Inflammatory macrophage treated with lipopolysaccharide for 1 hour (primary cell): ENCODE measurements at regions not wholly inside any gene's neighbourhood (a gene's known extent, or its start where the extent isn't known, plus 50 kb on each side); places are given as distances from the start of the nearest gene placed in this dataset.
"Not testable (repeated sequence)": the region's sequence is repeated elsewhere in the genome, so short reads cannot be mapped to it uniquely, and the experiment has no call there.

Experiments used
- DNase-seq, 2 donors: peaks; one replicate each; pipeline ENCODE4 v3.0.0-alpha.2; 2020 to 2022

DNA sequence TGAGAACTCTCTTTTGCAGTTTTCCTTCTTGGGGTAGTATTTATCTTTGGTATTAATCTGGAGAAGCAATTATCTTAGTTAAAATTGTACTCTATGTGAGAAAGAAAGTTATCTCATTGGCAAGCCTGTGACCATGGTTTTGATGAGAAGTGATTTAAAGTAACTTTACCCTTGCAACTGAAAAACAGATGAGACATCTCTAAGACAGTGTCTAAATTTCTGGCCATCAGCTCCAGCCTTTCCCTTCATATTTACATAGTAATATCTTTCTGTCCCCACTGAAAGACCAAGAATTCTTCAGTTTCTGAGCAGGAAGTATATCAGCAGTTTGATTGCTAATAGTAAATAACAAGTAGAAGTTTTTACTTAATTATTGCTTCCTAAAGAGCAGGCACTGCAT is 386.1 kb upstream of the SYNCRIP start:
- no peak for DNase-seq

DNA sequence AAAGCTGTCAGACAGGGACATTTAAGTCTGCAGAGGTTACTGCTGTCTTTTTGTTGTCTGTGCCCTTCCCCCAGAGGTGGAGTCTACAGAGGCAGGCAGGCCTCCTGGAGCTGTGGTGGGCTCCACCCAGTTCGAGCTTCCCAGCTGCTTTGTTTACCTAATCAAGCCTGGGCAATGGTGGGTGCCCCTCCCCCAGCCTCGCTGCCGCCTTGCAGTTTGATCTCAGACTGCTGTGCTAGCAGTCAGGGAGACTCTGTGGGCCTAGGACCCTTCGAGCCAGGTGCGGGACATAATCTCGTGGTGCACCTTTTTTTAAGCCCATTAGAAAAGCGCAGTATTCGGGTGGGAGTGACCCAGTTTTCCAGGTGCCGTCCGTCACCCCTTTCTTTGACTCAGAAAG is 384.2 kb upstream of the SYNCRIP start:
- DNase-seq, result not testable (repeated sequence)

DNA sequence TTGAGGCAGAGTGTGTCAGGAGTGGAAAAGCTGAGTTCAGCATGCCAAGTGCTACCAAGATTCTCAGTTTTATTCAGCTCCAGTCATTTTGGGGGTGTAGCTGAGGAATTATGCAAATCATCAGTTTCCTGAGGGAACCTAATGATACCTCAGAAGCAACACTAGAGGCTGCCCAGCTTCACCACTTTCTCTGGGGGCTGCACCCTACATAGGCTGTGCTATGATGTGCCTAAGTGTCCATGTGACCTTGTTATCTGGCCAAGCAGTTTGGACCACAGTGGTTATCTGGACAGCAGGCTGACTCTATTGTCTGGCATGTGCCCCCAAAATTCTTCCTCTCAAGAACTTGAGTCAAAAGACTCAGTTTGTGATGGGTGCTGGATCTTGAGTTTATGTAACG is 374.6 kb upstream of the SYNCRIP start:
- DNase-seq, result no peak

DNA sequence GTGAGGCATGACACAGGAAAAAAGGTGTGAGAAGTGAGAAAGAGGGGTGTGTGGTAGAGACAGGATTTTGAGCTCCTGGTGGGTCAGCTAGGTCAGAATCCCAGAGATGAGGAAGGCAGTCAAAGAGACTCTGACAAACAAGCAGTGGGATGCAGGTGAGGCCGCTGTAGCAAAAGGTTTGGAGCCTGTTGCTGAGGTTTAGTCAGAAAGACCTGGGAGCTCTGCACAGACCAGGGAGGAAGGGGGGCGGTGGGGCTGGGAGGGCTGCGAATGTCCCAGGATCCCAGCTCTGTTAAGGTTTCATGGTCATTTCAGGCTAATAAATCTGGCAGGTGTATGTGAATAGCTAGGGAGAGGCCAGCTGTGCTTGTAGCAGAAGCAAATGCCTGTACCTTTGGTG is 373.9 kb upstream of the SYNCRIP start:
- DNase-seq, result no peak

DNA sequence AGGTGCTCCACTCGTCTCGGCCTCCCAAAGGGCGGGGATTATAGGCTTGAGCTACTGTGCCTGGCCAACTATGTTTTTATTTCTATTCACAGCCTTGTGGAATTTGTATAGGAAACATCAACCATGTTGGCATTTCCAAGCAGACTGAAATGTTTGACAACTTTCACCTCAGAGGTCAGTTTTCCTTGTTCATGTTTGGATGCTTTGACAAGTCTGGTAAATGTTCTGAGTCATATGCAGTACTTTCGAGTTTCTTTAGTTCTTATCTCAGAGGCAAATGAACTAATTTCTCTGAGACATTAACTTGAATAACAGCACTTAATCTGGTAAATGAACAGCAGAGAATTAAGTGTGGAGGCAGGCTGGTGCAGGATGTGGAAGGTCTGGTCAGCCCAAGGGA is 373.4 kb upstream of the SYNCRIP start:
- no peak for DNase-seq

DNA sequence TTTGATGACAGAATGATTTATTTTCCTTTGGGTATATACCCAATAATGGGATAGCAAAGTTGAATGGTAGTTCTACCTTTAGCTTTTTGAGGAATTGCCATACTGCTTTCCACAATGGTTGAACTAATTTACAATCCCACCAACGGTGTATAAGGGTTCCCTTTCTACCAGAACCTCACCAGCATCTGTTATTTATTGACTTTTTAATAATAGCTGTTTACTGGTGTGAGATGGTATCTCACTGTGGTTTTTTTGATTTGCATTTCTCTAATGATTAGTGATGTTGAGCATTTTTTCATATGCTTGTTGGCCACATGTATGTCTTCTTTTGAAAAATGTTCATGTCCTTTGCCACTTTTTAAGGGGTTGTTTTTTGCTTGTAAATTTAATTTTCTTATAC is 370.3 kb upstream of the SYNCRIP start:
- DNase-seq, result not testable (repeated sequence)

DNA sequence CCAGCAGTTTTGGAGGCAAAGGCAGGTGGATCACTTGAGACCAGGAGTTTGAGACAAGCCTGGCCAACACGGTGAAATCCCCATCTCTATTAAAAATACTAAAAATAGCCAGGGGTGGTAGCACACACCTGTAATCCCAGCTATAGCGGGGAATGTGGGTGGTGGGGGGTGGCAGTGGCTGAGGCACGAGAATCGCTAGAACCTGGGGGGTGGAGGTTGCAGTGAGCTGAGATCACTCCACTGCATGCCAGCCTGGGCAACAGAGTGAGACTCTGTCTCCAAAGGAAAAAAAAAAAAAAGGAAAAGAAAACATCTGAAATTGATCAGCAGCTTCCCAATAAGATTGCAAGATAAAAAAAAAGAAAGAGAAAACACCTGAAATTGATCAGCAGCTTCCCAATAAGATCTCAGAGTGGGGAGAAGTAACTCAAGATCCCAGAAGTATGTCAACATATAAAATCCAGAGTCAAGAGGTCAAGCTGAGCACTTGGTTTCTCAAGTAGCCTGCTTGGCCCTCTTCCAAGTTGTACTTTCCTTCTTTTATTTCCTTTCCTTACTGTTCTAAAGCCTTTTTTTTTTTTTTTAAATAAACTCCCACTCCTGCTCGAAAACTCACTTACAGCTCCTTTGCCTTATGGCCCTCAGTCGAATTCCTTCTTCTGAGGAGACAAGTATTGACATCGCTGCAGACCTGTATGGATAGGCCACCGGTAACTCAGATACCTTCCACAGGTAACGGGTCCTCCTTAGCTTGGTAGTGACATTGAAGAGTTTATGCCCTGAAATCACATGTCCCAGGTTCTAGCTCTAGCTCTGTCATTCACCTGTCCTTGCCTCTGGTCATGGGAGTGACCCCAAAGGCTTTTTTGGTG is 368.5 kb upstream of the SYNCRIP start:
- DNase-seq, result no peak

DNA sequence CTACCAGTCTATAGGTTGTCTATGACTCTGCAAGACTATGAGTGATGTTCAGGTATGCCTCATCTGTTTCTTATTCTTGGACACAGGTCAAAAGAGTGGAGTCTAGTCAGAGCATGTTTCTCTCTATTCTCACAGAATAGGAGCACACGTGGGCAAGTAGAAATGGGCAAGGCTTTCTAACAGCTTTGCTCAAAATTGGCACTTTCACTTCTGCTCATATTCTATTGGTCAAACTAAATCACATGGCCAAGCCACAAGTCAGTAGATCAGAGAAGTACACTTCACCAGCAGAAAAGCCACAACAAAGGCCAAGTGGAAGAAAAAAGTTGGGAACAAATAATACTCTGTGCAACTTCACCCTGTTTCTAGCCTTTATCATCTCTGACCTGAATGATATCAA is 354.5 kb upstream of the SYNCRIP start:
- DNase-seq, result no peak

DNA sequence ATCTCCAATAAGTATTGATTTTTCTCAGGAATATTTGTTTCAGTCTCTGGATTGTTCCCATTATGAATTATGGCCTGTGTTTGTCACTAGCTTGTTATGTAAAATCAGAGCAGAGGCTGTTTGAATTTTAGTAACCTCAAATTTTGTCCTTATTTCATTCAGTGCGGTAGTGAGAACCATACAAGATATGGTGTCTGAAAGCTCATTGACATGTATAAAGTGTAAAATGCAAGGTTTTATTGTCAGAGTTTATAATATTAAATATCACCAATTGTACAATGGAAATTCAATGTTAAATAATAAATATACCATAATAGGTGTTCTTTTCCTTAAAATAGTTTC is 353.3 kb upstream of the SYNCRIP start:
- DNase-seq, result no peak

DNA sequence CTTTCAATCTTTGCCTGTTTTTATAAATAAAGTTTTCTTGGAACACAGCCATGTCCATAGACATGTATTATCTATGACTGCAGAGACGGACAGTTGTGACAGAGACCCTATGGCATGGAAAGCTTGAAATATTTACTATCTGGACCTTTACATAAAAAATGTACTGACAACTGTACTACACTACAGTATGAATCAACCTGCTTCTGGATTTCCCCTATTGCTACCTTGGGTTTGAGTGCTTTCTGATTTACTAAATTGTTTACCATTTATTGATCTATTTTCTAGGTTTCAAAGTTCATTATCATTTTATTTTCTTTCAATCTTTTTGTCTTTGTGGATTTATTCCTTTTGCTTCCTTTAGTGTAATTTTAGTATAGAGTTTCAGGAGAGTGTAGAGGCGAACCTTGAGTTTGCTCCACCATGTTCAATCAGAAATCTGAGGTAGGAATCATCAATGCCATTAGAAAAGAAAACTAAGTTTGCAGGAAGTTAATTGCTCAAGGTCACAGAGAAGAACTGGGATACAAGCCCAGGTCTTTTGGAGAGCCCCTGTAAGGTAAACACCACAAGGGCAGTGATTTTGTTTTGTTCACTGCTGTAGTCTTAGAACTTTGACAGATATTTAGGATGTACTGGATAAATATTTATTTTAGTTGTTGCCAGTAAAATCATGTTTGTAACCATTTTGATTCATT is 352.8 kb upstream of the SYNCRIP start:
- DNase-seq, result no peak

DNA sequence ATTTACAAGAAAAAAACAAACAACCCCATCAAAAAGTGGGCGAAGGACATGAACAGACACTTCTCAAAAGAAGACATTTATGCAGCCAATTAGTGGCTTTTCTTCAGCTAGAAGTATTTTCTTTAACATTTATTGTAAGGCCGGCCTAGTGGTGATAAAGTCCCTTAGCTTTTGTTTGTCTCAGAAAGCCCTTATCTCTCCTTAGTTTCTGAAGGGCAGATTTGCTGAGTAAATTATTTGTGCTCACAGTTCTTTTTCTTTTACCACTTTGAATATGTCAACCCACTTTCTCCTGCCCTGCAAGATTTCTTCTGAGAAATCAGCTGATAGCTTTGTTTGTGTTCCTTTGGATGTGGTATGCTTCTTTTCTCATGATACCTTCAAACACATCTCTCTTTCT is 344.0 kb upstream of the SYNCRIP start:
- no peak for DNase-seq

DNA sequence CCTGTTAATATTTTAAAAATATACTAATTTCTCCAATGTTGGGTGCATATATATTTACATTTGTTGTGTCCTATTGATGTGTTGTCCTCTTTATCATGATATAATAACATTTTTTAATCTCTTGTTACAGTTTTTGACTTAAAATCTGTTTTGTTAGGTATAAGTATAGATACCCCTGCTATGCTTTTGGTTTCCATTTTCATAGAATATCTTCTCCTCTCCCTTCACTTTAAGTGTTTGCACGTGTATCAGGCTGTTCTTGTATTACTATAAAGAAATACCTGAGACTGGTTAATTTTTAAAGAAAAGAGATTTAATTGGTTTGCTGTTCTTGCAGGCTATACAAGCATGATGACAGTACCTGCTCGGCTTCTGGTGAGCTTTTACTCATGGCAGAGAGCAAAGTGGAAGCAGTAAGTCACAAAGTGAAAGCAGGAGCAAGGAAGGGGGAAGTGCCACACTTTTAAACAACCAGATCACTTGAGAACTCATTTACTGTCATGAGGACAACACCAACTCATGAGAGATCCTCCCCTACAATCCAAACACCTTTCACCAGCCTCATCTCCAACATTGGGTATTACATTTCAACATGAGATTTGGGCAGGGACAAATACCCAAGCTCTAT is 340.5 kb upstream of the SYNCRIP start:
- DNase-seq, result no peak

DNA sequence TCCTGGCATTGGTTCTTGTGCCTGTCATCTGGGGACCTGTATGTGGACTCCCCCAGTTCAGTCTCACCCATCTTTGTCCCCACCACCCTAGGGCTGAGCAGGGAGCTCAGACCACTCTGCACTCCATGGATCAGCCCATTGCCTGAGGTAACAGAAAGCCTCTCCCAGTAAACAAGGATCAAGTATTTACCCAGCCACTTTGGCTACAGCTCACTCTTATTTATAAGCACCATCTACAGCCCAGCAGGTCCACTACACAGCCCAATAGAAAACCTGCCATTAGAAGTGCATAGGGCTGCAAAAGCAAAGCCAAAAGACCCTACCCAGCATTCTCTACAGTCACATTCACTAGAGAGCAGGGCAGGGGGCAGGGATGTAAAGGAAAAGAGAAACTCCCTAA is 335.0 kb upstream of the SYNCRIP start:
- no peak for DNase-seq

DNA sequence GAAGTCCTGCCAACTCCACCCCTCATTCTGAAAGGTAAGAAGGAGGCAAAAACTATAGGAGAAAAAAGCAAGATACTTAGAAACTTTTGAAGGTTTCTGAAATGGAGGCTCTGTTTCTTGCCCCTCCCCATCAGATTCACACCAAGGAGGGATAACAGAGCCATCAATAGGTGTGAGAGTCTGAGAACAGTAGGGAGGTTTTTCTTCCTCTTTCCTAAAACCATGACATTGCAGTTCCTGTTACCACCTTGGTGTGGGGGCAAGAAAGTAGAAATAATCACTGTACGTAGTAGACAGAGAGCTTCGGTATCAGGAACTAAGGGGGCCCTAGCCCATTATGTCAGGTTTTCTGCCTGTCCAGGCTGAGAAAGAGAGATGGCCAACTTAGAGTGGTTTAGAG is 333.3 kb upstream of the SYNCRIP start:
- DNase-seq, result no peak

DNA sequence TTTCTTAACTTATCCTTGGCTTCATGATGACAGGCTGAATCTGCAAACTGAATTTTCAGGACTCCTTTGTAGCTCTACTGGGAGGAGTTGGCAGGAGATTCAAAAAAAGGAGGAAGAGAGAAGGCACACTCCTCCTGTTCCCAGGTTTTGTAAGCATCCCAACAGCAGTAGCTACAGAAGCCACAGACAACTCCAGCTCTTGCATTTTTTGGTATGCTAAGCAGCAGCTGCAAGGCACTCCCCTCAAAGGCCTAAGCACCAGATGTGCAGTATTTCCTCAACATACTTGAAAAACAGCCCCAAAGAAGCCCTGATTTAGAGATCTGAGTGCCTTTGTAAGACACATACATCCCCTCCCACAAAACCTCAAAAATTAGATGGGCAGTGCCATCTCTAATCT is 328.6 kb upstream of the SYNCRIP start:
- DNase-seq, result no peak

DNA sequence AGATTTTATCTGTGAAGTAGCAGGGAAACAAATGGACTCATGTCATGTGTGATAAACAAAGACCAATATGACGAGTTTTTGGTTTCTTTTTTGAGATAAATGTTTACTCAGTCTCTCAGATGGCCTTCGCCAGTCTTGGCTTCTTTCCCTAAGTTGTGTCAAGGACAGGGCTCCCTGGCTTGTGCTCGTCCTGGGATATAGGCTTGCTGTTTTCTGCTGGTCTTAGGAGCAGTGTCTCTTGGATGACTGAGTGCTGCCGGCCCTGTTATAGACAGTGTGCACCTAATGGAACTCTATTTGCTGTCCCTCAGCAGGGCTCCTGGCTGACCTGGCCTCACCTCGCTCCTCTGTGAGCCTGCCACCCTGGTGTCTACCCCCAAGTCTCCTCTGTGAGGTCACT is 324.1 kb upstream of the SYNCRIP start:
- DNase-seq, result no peak

DNA sequence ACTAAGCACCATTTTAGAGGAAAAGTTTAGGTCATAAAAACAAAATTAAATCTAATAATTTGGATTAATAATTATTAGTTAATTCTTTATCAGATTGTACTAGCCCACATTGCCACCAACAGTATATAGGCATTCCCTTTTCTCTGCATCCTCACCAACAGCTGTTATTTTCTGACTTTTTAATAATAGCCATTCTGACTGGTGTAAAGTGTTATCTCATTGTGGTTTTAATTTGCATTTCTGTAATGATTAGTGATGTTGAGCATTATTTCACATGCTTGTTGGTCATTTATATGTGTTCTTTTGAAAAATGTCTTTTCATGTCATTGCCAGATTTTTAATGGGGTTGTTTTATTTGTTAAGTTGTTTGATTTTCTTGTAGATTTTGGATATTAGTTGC is 319.1 kb upstream of the SYNCRIP start:
- DNase-seq, result no peak

DNA sequence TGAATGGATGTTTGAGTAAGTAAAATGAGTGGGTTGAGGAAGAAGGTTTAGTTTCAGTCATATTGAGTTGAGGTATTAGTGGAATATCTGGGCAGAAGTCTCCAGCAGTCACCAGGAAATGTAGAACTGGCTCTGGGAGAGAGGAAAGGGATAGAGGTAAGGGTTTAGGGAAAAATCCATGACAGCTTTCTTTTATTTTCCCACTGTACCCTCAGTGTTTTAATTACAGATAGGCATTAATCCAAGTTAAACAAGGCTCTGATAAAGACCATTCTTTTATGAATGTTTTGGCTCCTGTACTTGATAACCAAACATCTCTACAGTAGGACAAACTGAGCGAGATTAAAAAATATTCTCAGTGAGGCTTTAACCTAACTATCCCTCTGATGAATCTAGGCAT is 318.4 kb upstream of the SYNCRIP start:
- no peak for DNase-seq

DNA sequence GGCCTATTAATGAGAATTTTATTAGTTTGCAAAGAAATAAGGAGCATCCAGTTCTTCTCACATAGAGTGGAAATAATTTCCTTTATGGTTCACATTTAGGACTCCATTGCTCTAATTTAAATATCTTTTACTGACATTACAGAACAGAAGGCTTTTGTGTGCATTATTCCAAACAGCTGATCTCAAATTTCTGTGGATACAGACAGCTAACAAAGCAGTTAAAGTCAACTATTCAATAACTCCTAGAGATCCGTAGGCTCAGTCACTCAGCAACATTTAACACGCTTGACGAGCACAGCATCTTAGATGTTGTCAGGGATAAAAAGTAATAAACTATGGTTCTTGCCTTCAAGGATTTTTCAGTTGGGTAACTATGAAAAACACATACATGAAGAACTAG is 305.8 kb upstream of the SYNCRIP start:
- no peak for DNase-seq

DNA sequence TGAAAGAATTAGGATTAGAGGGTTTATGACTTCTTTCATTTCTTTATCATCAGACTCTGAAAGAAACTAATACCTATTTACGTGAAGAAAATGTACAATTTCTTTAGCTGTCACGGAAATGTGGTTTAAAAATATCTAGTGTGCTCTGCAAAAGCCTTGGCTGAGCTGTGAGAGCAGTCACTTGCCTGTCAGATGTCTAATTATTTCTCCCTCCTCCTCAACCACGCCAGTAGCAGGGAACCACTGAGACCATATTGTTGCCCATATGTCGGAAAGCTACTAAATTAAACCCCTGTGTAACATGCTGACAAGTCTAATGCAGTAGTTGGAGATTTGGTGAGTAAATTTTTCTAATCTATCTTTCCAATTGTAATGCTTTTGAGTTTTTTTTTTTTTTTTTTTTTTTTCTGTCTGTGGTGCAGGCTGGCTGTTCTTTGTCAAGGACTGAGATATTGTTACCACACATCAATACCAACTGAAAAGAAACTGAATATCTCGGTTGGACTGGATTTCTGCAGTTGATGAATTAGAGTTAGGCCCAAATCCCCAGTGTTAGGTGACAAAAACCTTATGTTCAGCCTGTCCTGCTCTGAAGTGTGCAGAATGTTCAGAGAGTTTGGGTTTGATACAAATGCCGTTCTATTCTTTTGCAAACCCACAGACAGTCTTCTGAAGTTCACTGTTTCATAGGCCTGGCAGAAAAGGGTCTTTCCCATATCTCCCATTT is 302.9 kb upstream of the SYNCRIP start:
- DNase-seq, result no peak

DNA sequence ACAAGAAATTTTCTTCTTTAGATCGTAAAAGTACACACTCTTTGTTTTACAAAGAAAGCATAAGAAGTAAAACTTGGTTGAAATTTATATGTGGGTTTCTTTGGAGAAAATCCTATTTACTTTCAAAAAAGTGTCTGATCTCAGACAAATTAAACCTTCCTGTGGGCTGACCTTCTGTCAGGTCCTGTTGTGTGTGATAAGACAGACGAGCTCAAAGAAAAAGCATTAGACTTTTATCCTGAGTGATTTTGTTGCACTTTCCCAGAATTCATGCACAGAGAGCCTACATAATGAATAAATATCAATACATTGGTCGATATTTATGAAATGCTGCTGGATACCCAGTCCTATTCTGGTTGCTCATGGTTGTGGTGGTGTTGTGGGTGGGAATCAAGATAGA is 302.1 kb upstream of the SYNCRIP start:
- DNase-seq, result no peak

DNA sequence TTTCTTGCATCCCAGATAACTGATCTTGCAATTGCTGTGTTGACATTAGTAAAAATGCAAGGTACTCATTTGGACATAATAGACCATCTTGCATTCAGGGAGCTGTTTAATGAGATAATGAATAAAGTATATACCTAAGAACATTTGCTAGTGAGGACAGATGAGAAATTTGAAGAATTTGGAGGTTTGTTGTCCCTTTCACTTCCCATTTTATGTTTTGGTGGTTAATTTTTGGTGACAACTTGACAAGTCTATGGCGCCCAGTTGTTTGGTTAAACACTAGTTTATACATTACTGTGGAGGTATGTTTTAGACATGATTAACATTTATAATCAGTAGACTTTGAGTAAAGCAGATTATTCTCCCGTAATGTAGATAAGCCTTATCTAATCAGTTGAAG is 300.2 kb upstream of the SYNCRIP start:
- DNase-seq, result no peak

DNA sequence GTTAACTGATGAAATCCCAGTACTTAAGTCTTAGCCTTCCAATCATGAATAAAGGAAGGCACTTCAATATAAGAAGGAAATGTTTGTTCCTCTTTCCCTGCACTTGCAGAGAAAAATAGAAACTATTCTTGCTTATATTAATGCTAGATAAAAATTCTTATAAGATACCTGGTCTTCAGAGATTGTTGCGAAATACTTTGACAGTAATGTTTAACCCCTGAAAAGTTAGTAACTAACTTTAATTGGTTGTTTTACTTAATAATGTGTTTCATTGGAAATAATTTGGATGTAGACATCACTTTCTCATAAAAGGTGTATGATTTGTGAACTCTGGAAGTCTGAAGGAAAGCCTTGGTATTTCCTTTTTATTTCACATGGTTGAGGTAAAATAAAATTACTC is 294.2 kb upstream of the SYNCRIP start:
- DNase-seq, result no peak

DNA sequence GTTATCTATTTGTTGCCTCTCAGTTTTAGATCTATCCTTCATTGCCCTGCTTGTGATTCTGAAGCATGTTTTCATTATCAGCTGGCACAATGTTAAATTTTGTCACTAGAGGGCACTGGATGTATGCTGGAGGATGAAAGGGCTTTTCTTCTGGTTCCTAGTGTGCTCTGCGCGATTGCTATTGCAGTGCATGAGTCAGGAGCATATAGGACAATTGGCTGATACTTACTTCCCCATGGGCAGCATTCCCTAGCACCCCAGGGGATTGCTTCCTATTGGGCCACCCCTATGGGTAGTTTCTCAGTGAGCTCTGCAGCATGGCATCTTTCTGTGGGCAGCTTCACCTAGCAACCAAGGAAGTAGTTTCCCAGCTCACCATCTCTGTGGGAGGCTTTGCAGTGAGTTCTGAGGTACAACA is 280.3 kb upstream of the SYNCRIP start:
- peak; percentile 6 to 24 for DNase-seq
